T follicular helper cell (primary cell): ENCODE measurements at regions not wholly inside any gene's neighbourhood (a gene's known extent, or its start where the extent isn't known, plus 50 kb on each side); places are given as distances from the start of the nearest gene placed in this dataset.
"Not testable (repeated sequence)": the region's sequence is repeated elsewhere in the genome, so short reads cannot be mapped to it uniquely, and the experiment has no call there.

Experiments
- DNase-seq: peaks from one replicate; pipeline ENCODE4 v3.0.0-alpha.2; 2020; ENCODE audit warnings: low read depth

DNA sequence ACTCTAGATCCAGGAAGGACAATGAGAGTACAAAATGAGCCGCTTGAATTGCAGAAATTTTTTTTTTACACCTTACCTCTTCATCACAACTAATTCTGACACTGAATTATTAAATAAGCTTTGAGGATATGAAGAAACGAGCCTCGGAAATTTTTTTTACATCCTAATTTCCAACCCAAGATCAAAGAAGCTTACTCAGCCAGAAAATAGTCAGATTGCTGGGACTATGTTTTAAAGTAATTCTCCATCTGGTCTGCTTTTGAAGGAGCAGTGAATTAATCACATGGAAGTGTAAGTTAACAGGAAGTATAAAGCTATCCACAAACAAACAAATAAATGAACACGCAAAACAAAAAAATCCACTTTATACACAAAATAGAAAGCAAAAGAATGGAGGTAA lies 437.0 kb upstream of the KCNMB2 start:
- no peak for DNase-seq

DNA sequence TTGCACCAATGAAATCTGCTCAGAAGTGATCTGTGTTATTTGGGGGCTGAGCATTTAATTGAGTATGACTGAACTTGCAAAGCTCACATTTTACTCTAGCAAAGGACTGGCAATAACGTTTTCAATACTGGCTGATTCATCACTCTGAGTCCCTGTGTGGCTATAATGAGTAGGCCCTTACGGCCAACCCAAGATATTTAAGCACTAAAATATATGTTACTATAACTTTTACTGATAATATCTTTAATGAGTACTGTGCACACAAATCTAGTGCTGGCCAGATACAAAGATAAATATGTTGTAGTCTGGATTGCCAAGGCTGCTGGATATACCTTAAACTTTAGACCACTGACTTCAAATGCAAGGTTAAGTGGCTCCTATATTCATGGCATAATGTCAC lies 436.4 kb upstream of the KCNMB2 start:
- no peak for DNase-seq

DNA sequence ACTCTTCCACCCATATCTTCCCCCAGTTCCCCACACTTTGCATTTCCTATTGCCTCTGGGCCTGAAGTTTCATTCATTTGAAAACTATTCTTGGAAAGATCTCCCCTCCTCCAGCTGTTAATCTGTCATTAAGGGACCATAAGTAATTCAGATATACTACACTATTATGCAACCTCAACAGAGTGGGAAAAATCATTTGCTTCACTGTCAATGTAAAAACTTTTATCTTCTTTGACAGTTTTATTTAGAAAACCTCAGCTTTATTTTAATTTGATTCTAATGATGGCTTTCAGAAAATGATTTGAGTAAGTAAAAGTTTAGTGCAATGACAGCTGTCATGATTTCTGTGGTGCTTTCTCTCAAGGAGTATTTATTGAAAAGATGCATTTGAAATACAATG lies 435.3 kb upstream of the KCNMB2 start:
- no peak for DNase-seq

DNA sequence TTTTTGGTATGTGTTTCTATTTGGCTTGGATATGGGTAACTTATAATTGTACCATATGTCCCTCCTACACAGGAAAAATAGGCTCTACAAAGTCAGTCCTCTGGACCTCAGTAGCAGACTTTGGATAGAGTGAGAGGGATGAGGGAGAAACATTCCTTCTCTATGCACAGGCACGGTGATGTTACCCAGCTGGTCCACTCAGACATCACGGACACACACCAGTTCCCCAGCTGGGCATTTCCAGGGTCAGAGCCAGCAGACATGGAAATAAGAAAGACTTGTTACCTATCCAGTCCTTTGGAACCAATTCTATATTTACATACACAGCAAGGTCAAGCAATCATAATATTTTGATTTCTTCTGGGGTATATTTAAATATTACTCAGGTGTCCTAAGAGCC lies 433.1 kb upstream of the KCNMB2 start:
- no peak for DNase-seq

DNA sequence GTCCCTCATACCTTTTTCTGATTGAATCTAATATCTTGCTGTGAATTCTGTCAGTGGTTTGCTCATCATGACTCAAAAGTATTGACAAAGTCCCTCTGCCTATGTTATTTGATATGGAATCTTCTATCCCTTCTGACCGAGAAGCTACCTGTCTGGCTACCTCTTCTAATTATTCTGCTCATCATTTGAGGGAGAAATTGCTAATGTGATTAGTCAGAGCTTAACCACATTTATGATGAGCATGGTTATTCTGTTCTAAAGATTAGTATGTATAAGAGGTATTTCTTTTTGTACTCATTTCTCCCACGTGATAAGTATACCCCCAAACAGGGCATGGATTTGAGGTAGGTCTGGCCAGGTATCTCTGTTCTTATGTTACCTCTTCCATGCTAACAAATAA lies 428.4 kb upstream of the KCNMB2 start:
- no peak for DNase-seq

DNA sequence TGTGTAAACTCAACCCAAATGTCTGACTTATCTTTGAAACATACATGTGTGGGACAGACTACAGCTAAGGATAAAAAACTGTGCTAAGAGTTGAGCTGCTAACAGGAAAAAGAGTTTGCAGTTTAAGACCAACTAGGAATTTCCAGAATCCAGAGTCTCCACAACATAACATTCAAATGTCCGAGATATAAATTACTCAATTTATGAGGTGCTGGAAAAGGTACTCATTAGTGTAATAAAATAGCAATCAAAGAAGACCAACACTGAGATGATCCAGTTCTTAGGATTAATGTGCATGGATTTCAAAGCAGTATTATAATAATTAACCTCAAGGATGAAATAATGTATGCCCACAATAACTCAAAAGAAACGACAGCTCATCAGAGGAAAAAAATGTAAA lies 426.5 kb upstream of the KCNMB2 start:
- no peak for DNase-seq

DNA sequence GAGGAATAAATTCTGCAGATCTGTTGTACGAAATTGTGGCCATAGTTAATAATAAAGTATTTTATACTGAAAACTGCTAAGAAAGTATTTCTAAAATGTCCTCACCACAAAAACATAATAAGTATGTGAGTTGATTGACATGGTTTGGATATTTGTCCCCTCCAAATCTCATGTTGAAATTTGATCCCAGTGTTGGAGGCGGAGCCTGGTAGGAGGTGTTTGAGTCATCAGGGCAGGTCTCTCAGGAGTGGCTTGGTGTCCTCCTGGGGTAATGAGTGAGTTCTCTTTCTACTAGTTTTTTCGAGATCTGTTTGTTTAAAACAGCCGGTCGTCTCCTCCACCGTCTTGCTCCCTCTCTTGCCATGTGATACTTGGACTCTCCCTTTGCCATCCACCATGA lies 424.1 kb upstream of the KCNMB2 start:
- DNase-seq: no peak

DNA sequence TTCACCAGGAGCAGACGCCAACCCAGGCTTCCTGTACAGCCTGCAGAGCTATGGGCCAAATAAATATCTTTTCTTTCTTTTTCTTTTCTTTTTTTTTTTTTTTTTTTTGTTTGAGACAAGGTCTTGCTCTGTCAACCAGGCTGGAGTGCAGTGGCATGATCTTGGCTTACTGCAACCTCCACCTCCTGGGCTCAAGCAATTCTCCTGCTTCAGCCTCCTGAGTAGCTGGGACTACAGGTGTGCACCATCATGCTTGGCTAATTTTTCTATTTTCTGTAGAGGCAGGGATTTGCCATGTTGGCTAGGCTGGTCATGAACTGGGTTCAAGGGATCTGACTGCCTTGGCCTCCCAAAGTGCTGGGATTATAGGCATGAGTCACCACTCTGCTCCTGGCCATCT lies 423.7 kb upstream of the KCNMB2 start:
- DNase-seq: not testable (repeated sequence)

DNA sequence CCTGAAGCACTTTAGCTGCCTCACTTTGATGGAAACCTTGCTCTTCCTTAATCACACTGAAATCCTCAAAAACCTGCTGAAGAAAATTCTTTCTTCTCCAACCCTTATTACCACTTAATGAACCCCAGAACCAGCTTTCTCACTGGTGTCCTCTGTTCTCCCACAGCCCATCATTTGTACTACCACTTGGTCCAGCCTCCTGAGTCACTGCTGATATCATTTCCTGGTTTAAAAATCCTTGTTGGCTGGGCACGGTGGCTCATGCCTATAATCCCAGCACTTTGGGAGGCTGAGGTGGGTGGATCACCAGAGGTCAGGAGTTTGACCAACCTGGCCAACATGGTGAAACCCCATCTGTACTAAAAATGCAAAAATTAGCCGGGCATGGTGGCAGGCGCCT lies 418.6 kb upstream of the KCNMB2 start:
- DNase-seq: no peak

DNA sequence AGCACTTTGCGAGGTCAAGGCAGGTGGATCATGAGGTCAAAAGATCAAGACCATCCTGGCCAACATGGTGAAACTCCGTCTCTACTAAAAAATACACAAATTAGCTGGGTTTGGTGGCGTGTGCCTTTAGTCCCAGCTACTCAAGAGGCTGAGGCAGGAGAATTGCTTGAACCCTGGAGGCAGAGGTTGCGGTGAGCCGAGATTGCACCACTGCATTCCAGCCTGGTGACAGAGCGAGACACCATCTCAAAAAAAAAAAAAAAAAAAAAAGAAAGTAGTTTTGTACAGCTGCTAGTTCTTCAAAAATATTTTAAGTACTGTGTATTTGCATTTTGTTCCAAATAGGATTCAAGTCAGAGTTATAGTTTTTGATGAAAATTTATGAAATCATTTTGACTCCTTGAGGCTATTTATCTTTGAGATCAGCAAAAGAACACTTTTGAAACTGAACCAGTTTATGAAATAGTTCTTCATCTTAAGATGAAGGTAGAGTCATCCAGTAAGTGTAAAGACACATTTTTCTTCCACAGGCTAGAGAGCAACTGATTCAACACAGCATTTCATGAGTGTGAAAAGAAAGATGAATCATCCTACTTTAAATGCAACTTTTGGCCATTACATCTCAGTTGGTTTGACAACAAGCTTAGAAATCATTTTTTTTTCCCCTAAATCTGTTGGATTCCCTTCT lies 416.5 kb upstream of the KCNMB2 start:
- DNase-seq: not testable (repeated sequence)

DNA sequence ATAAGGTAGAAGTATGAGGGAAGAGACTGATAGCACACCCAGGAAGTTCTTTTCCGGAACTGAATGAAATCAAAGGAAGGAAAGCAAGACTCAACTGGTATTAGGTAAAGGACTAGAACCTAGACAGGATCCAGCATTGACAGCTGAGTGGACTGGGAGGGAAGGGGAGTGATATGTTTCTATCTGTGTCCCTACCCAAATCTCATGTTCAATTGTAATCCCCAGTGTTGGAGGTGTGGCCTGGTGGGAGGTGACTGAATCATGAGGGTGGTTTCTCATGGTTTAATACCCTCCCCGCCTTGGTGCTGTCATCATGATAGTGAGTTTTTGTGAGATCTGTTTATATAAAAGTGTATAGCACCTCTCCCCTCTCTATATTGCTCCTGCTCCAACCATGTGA lies 415.9 kb upstream of the KCNMB2 start:
- DNase-seq: no peak

DNA sequence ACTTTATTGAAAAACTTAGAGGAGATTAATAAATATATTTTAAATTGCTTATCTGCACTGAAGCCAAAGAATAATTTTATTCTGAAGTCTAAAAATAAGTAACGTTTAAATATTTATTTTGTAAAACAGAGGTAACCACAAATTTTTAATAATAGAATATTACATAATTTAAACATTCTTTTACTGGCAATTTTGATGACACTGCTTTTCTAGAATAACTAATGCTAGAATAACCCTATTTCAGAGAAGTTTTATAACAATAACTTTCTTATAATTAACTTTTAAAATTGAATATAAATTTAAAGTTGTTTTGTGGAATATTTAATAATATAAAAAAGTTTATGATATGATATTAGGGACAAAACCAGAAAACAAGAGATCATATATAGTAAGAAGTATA lies 409.6 kb upstream of the KCNMB2 start:
- DNase-seq: no peak

DNA sequence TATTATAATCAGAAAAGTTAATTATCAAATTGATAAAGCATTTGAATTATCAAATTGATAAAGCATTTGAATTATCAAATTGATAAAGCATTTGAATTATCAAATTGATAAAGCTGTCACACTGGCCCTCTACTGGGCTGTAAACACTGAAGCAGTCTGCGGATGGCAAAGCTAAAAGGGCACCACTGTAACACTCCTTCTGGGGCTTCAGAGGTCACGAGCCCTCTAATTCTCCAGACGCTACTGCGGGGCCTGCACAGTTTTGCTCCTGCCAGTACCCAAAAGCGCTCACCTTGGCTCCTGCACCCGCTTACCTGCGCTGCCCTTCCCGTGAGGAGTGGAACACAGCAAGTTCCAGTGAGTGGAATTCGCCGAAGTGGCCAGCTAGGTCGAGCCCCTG lies 409.0 kb upstream of the KCNMB2 start:
- DNase-seq: no peak

DNA sequence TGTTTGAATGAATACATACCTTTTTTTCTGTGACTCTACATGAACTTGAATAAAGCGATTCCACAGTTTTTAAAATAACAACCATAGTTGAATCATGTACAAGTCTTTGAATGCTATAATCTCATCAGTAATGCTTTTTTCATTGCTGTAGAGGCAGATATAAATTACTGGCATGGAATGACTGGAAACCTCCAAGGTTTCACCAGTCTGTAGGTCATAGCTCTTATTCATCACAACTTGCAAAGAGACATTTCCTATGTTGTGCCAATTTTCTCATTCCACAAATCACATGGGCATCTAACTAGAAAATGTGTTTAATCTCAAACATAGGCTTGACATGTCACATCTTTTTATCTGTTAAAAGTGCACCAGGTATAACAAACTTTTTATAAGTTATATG lies 407.1 kb upstream of the KCNMB2 start:
- DNase-seq: no peak

DNA sequence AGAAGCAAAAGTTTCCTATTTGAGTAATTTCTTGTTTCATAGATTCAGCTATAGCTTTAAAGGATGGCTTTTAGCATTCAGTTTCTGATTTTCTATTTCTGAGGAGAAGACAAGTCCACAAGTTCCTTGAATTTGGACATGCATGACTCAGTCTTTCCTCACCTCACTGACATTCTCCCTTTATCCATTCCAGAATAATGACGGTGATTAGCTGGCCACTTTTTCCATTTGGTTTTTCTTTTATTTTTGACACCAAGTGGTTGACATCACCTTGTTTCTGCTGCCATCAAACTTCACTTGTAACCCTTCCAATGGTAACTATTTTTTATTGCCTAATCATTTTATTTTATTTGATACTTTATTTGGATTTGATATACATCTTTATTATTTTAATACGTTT lies 404.4 kb upstream of the KCNMB2 start:
- no peak for DNase-seq

DNA sequence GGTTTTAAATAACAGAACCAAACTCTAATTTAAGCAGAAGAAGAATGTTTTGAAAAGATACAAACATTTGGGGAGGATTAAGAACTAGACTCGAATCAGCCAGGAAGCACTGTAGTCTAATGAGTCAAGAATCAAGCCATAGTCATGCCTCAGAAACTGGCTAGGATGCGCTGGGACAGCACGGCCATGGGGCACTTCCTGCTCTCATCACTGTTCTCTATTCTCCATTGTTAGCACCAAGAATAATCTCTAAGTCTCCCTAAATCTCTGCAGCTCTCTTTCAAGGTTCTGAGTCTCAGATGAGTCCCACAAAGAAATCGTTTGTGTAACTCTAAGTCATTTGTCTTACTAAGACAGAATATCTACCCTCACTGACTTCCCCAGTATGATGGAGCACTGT lies 399.0 kb upstream of the KCNMB2 start:
- DNase-seq: no peak

DNA sequence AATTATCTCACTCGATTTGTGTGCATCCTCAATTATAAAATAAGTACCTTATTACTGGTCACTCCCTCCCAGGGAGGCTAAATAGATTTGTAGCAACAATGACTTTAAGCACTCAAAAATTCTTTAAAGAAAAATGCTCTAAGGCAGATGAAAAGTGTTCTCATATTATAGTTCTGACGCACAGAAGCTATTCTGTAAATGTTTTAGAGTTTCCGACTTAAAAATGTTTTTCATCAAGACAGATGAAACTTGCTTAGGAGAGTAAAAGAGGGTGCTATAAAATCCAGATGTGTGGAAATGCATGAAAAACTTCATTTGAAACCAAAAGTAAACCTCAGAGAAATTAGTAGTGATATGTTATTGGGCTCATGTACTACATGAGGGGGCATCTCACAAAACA lies 398.4 kb upstream of the KCNMB2 start:
- DNase-seq: no peak

DNA sequence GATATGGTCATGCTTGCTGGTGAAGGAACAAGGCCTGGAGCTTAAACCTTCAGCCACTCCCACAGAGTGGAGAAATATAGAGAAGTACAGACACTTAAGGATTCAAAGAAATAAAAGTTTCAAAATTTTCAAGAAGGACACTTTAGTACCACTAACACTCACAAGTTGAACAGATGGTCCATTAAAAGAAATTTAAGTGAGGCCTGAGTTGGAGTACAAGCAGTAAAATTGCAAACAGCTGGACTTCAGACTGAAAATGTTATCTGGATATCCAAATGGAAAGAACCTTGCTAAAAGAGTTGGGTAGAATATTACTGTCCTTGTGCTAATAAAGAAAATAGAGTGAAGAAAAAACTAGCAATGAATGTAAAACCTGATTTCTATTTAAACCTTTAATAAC lies 397.1 kb upstream of the KCNMB2 start:
- no peak for DNase-seq

DNA sequence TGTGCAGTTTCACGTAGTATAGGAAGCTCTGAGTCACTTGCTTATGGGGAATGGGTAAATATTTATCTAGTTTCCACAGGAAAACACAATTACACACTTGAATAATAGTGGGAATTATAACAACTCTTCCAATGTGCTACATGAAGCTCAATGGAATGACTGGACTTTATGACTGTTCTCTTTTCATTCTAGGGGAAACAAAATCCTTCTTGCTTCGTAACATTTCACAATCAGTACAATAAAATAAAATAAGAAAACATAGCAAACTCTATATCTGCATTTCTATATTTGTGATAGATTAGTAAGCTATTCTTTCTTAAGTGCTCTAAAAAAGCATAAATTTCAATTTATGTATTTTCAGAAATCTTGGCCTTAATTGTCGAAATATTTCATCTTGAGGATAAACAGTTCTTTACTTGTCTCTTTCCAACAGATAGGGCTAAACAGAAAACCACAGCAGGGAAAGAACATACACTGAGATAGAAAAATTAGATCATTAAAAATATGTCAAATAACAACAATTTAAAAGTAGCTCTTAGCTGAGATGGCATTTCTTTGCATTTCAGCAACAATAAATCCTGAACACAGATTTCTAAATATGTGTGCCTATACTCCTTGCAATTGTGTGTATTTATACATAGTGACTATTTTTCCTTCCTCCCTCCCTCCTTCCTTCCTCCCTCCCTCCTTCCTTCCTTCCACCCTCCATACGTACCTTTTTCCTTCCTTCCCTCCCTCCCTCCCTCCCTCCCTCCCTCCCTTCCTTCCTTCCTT lies 395.5 kb upstream of the KCNMB2 start:
- DNase-seq: no peak

DNA sequence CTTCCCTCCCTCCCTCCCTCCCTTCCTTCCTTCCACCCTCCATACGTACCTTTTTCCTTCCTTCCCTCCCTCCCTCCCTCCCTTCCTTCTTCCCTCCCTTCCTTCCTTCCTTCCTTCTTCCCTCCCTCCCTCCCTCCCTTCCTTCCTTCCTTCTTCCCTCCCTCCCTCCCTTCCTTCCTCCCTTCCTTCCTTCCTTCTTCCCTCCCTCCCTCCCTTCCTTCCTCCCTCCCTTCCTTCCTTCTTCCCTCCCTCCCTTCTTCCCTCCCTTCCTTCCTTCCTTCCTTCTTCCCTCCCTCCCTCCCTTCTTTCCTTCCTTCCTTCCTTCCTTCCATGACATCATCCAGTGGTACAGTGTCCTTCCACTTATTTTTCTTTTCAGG lies 394.9 kb upstream of the KCNMB2 start:
- not testable (repeated sequence) for DNase-seq

DNA sequence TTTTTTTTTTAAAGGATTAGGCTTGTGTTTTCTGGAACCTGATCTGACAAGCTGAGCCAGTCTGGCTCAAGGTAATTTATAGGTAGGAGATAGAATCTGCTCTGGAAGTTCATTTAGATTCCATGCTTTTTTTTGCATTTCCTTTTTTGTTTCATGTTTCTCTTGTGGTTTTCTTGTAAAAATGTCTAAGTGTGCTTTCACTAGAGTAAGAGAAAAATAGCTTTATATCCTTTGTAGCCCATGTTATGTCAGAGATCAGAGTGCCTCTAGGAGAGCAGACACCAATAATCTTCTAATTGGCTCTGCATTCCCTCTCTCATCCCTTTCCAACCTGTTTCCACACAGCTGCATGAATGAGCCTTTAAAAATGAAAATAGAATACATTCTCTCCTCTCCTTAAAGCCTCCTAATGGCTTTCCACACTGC lies 389.8 kb upstream of the KCNMB2 start:
- no peak for DNase-seq

DNA sequence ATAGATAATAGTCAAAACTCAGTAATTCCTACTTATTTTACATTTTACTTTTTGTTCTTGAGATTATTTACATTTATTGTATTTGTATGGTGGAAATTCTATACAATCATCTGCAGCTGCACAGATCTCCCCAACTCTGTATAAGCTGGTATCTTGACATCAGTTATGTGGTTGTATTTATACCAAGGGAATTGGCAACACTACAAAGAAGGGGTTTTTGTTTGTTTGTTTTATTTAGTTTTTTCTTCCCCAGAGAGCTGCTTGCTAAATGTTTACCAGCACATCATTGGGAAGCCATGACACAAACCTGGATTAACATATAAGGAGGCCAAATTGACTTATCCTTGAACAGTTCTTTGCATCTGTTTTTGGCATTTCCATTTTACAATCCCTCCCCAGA lies 389.2 kb upstream of the KCNMB2 start:
- no peak for DNase-seq

DNA sequence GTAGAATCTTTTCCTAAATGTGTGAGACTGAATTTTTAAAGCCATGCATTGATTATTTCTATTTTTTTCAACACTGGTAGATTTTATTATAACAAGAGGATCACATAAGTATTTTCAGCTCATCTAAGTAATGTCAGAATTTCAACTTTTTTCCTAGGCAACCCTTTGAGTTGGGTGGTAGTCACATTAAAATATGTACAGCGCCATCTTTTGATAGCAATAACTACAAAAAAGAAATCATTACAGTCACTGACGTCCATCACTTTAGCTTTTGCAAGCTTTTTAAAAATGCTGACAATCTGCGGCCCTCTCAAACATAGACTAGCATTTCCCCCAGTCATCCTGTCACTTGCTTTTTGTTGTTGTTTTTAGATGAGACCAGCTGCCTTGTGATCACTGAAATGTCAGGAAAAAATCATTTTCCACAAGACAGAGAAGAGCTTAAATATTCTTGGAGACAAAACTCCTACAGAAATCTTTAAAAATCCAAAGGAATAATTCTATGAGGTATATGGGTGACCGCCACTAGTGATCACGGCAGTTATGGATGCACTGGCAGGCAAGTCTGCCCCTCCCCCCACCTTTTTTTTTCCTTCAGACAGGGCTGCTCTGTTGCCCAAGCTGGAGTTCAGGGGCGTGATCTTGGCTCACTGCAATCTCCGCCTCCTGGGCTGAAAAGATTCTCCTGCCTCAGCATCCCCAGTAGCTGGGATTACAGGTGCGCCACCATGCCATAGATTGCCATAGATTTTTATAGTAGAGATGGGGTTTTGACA lies 384.0 kb upstream of the KCNMB2 start:
- no peak for DNase-seq
